ENCODE measurements at regions not wholly inside any gene's neighbourhood (a gene's known extent, or its start where the extent isn't known, plus 50 kb on each side); places are given as distances from the start of the nearest gene placed in this dataset.

DNA sequence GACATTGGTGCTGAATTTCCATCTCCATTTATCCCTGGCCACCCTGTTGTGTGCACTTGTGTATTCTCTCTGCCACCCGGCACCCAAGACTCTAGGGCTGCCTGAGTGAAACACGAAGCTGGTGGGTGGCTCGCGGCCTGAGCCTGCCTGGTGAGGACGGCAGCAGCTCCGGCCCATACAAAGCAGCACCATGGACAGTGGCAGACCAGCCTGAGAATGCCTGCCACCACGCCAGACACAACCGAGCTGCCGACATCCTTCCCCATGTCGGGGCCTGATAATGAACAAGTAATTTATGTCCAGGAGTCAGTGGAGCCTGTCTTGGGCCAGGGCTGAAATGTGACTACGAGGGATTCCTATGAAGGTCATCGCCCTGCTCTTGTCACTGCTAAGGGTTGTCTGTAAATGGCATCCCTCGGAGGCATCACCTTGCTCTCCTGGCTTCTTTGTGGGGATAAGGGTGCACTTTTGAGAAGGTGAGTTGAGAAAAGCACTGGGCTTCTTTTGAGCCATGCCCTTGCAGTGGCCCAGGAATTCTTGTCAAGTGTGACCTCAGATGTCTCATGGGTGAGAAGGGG, 175.7 kb downstream of the MELK start (continued):
- TF ChIP-seq JUN (CRISPR knock-in tag; IDR thresholded peaks at IDR 0.05) (no peak), ZNF331 (CRISPR knock-in tag; IDR thresholded peaks at IDR 0.05) (peak; percentile 58; the same call in 1 of the 2 replicates), MTF2 (CRISPR knock-in tag; IDR thresholded peaks at IDR 0.05; ENCODE audit: borderline replicate concordance) (no peak), TFDP2 (CRISPR knock-in tag; IDR thresholded peaks at IDR 0.05) (no peak), RCOR2 (CRISPR knock-in tag; IDR thresholded peaks at IDR 0.05) (no peak), PHB2 (IDR thresholded peaks at IDR 0.05; ENCODE audit: partially characterized antibody) (no peak), TEAD2 (CRISPR knock-in tag; IDR thresholded peaks at IDR 0.05) (0 out of 2 replicates have a peak, but pooled peaks have one; percentile 64), KMT2B (CRISPR knock-in tag; IDR thresholded peaks at IDR 0.05) (no peak), TEAD3 (CRISPR knock-in tag; optimal IDR thresholded peaks at IDR 0.05; ENCODE audit: borderline replicate concordance) (no peak), AKAP8 (CRISPR knock-in tag; IDR thresholded peaks at IDR 0.05) (no peak), KDM2A (CRISPR knock-in tag; IDR thresholded peaks at IDR 0.05; ENCODE audit: borderline replicate concordance, low read depth) (peak; percentile 56; the same call in 1 of the 2 replicates), ZNF484 (CRISPR knock-in tag; IDR thresholded peaks at IDR 0.05; ENCODE audit: borderline replicate concordance, low read depth) (no peak), KDM1A (CRISPR knock-in tag; IDR thresholded peaks at IDR 0.05) (no peak), ZNF761 (CRISPR knock-in tag; conservative IDR thresholded peaks at IDR 0.05) (no peak), ZNF570 (CRISPR knock-in tag; IDR thresholded peaks at IDR 0.05; ENCODE audit: borderline replicate concordance) (no peak)
- TF ChIP-seq, protein P1, sequence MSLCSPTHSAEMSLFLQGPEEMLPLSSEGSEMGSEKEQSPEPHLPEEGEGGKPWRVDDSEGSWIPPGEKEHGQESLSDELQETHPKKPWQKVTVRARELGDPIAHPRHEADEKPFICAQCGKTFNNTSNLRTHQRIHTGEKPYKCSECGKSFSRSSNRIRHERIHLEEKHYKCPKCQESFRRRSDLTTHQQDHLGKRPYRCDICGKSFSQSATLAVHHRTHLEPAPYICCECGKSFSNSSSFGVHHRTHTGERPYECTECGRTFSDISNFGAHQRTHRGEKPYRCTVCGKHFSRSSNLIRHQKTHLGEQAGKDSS (CRISPR knock-in tag; IDR thresholded peaks at IDR 0.05; ENCODE audit: borderline replicate concordance, low read depth) = no peak
- TF ChIP-seq, protein P2, sequence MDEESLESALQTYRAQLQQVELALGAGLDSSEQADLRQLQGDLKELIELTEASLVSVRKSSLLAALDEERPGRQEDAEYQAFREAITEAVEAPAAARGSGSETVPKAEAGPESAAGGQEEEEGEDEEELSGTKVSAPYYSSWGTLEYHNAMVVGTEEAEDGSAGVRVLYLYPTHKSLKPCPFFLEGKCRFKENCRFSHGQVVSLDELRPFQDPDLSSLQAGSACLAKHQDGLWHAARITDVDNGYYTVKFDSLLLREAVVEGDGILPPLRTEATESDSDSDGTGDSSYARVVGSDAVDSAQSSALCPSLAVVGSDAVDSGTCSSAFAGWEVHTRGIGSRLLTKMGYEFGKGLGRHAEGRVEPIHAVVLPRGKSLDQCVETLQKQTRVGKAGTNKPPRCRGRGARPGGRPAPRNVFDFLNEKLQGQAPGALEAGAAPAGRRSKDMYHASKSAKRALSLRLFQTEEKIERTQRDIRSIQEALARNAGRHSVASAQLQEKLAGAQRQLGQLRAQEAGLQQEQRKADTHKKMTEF (CRISPR knock-in tag; IDR thresholded peaks at IDR 0.05) = no peak
- TF ChIP-seq, protein P3, sequence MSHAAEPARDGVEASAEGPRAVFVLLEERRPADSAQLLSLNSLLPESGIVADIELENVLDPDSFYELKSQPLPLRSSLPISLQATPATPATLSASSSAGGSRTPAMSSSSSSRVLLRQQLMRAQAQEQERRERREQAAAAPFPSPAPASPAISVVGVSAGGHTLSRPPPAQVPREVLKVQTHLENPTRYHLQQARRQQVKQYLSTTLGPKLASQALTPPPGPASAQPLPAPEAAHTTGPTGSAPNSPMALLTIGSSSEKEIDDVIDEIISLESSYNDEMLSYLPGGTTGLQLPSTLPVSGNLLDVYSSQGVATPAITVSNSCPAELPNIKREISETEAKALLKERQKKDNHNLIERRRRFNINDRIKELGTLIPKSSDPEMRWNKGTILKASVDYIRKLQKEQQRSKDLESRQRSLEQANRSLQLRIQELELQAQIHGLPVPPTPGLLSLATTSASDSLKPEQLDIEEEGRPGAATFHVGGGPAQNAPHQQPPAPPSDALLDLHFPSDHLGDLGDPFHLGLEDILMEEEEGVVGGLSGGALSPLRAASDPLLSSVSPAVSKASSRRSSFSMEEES (CRISPR knock-in tag; IDR thresholded peaks at IDR 0.05) = peak; percentile 70
- TF ChIP-seq, protein P4, sequence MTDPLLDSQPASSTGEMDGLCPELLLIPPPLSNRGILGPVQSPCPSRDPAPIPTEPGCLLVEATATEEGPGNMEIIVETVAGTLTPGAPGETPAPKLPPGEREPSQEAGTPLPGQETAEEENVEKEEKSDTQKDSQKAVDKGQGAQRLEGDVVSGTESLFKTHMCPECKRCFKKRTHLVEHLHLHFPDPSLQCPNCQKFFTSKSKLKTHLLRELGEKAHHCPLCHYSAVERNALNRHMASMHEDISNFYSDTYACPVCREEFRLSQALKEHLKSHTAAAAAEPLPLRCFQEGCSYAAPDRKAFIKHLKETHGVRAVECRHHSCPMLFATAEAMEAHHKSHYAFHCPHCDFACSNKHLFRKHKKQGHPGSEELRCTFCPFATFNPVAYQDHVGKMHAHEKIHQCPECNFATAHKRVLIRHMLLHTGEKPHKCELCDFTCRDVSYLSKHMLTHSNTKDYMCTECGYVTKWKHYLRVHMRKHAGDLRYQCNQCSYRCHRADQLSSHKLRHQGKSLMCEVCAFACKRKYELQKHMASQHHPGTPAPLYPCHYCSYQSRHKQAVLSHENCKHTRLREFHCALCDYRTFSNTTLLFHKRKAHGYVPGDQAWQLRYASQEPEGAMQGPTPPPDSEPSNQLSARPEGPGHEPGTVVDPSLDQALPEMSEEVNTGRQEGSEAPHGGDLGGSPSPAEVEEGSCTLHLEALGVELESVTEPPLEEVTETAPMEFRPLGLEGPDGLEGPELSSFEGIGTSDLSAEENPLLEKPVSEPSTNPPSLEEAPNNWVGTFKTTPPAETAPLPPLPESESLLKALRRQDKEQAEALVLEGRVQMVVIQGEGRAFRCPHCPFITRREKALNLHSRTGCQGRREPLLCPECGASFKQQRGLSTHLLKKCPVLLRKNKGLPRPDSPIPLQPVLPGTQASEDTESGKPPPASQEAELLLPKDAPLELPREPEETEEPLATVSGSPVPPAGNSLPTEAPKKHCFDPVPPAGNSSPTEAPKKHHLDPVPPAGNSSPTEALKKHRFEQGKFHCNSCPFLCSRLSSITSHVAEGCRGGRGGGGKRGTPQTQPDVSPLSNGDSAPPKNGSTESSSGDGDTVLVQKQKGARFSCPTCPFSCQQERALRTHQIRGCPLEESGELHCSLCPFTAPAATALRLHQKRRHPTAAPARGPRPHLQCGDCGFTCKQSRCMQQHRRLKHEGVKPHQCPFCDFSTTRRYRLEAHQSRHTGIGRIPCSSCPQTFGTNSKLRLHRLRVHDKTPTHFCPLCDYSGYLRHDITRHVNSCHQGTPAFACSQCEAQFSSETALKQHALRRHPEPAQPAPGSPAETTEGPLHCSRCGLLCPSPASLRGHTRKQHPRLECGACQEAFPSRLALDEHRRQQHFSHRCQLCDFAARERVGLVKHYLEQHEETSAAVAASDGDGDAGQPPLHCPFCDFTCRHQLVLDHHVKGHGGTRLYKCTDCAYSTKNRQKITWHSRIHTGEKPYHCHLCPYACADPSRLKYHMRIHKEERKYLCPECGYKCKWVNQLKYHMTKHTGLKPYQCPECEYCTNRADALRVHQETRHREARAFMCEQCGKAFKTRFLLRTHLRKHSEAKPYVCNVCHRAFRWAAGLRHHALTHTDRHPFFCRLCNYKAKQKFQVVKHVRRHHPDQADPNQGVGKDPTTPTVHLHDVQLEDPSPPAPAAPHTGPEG (CRISPR knock-in tag; IDR thresholded peaks at IDR 0.05) = no peak
